Prostate gland (tissue), 2 donors: ENCODE measurements at regions not wholly inside any gene's neighbourhood (a gene's known extent, or its start where the extent isn't known, plus 50 kb on each side); places are given as distances from the start of the nearest gene placed in this dataset.

ENCODE experiments used
- POLR2A ChIP-seq: fragments of 450-650 bp; IDR thresholded peaks from one replicate; pipeline ENCODE4 v1.6.1; 2016; ENCODE audit warnings: antibody characterized with exemption, mild to moderate bottlenecking
- POLR2AphosphoS5 ChIP-seq: sonication (generic); formaldehyde crosslinking; IDR thresholded peaks from one replicate; pipeline ENCODE4 v1.6.1; 2017; ENCODE audit warnings: antibody characterized with exemption
- TF ChIP-seq, protein P1 (sequence below), 4 experiments: fragments of 200-600 bp in 2 of 4; fragments of 450-650 bp in 2 of 4; sonication (generic) in 2 of 4; IDR thresholded peaks; 1 replicate in 3 of 4; 2 replicates in 1 of 4; pipeline ENCODE4 v1.5.1; 2016 to 2019; ENCODE audit warnings: antibody characterized with exemption in 4 of 4, mild to moderate bottlenecking in 2 of 4, moderate library complexity in 2 of 4

DNA sequence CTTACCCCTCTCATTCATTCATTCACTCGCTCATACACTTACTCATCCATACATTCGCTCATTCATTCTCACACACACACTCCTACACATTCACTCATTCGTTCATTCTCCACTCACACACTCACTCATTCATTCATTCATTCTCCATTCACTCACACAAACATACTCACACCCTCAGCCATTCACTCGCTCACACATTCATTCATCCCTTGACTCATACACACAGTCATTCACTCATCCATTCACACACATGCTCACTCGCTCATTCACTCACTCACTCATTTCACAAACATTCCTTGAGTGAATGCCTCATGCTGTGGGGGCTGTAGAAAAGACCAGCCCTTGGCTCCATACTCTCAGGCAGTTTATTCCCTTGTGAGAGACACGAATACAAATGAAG lies 151.1 kb upstream of the MAMLD1 start:
- TF ChIP-seq, protein P1, sequence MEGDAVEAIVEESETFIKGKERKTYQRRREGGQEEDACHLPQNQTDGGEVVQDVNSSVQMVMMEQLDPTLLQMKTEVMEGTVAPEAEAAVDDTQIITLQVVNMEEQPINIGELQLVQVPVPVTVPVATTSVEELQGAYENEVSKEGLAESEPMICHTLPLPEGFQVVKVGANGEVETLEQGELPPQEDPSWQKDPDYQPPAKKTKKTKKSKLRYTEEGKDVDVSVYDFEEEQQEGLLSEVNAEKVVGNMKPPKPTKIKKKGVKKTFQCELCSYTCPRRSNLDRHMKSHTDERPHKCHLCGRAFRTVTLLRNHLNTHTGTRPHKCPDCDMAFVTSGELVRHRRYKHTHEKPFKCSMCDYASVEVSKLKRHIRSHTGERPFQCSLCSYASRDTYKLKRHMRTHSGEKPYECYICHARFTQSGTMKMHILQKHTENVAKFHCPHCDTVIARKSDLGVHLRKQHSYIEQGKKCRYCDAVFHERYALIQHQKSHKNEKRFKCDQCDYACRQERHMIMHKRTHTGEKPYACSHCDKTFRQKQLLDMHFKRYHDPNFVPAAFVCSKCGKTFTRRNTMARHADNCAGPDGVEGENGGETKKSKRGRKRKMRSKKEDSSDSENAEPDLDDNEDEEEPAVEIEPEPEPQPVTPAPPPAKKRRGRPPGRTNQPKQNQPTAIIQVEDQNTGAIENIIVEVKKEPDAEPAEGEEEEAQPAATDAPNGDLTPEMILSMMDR (IDR thresholded peaks at IDR 0.05), result no peak
- no peak for TF ChIP-seq POLR2A
- TF ChIP-seq POLR2AphosphoS5, result no peak
